Caco-2 (cell line): ENCODE measurements at regions not wholly inside any gene's neighbourhood (a gene's known extent, or its start where the extent isn't known, plus 50 kb on each side); places are given as distances from the start of the nearest gene placed in this dataset.
"Not testable (repeated sequence)": the region's sequence is repeated elsewhere in the genome, so short reads cannot be mapped to it uniquely, and the experiment has no call there.

ENCODE experiments used
- BruUV-seq: library from RNA; stranded (reverse); fragments of 400-500 nt; replicated peaks from 2 replicates; lab custom pipeline; 2021; lab: Mats Ljungman, UMichigan
- CTCF ChIA-PET: fragments of 300-600 bp; sonication (Branson Sonifier 250); formaldehyde crosslinking; loops from one replicate; lab custom pipeline; 2022; ENCODE audit warnings: antibody characterized with exemption; lab: Charles Lee
- POLR2A ChIA-PET: fragments of 300-600 bp; sonication (Branson Sonifier 250); formaldehyde crosslinking; loops from one replicate; lab custom pipeline; 2022; ENCODE audit warnings: antibody characterized with exemption; lab: Charles Lee
- DNase-seq, 2 experiments: peaks; one replicate each; pipeline versions ENCODE4 v3.0.0 to v3.0.0-alpha.2; 2020 to 2022
- H3K27me3 ChIP-seq: replicated peaks from 2 replicates; pipeline ENCODE4 v1.6.0; 2011; ENCODE audit warnings: low read length; ENCODE audit not compliant: control insufficient read depth, insufficient read depth
- H3K36me3 ChIP-seq: 2 replicates; pipeline ENCODE4 v1.5.1; 2011; ENCODE audit warnings: low read length; ENCODE audit not compliant: control insufficient read depth, insufficient read depth
- H3K4me1 ChIP-seq: fragments of 250-450 bp; sonication (Bioruptor Pico); 2 replicates; pipeline ENCODE4 v1.5.1; 2020; ENCODE audit warnings: mild to moderate bottlenecking
- H3K4me3 ChIP-seq: 2 replicates; pipeline ENCODE4 v1.5.1; 2011; ENCODE audit warnings: low read depth, mild to moderate bottlenecking, control low read depth, low read length
- H3K9me3 ChIP-seq: fragments of 250-450 bp; sonication (Bioruptor Pico); 2 replicates; pipeline ENCODE4 v1.5.1; 2020; ENCODE audit warnings: mild to moderate bottlenecking, moderate library complexity
- H3K27ac Mint-ChIP-seq: one replicate; pipeline ENCODE4 v1.8.0; 2022; ENCODE audit warnings: mixed read lengths; ENCODE audit not compliant: unreplicated experiment
- H3K27me3 Mint-ChIP-seq: one replicate; pipeline ENCODE4 v1.8.0; 2022; ENCODE audit warnings: mixed read lengths; ENCODE audit not compliant: insufficient read depth, unreplicated experiment
- H3K36me3 Mint-ChIP-seq: one replicate; pipeline ENCODE4 v1.8.0; 2022; ENCODE audit warnings: mild to moderate bottlenecking, mixed read lengths; ENCODE audit not compliant: insufficient read depth, unreplicated experiment
- H3K4me1 Mint-ChIP-seq: one replicate; pipeline ENCODE4 v1.8.0; 2022; ENCODE audit warnings: low read depth, mixed read lengths; ENCODE audit not compliant: unreplicated experiment
- H3K4me3 Mint-ChIP-seq: one replicate; pipeline ENCODE4 v1.8.0; 2022; ENCODE audit warnings: mild to moderate bottlenecking, moderate library complexity, mixed read lengths; ENCODE audit not compliant: unreplicated experiment
- H3K9me3 Mint-ChIP-seq: one replicate; pipeline ENCODE4 v1.8.0; 2022; ENCODE audit warnings: mixed read lengths; ENCODE audit not compliant: unreplicated experiment
- intact Hi-C: fragments of 100-400 bp; cut with micrococcal nuclease; formaldehyde crosslinking; loops from one replicate; pipeline ENCODE4 v1.10.0; 2022; ENCODE audit not compliant: unreplicated experiment
- TF ChIP-seq, protein P1 (sequence below), 2 experiments: fragments of 200-600 bp in 1 of 2; IDR thresholded peaks; 1 replicate in 1 of 2; 2 replicates in 1 of 2; pipeline versions ENCODE4 v1.5.1 to v1.8.0; 2011 to 2022; ENCODE audit warnings: antibody characterized with exemption in 1 of 2, control low read depth in 1 of 2, inconsistent platforms in 1 of 2, low read depth in 1 of 2, low read length in 1 of 2, mild to moderate bottlenecking in 1 of 2, moderate library complexity in 1 of 2; ENCODE audit not compliant: insufficient read depth in 1 of 2, severe bottlenecking in 1 of 2, unreplicated experiment in 1 of 2

DNA sequence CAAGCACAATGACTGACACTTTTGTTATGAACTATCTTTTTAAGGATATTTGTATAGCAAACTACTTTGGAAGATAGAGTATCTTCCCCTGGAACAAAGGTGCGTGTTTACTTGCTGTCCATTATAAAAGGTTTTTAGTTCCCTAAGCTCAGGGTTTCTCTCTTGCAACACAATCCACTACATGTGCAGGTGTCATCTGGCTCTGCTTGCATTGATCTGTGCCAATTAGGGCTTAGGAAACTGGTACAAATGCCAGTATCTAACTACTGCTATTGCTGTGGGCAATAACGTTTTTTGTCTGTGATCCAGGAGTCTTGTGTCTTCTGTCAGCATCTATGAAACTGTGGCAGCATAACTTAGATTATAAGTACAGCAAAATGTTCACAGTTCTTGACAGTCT is 68.3 kb upstream of the ABCD3 start:
- peaks cover 30% of the 10 kb centered on the region for H3K4me1 Mint-ChIP-seq
- H3K4me3 Mint-ChIP-seq = no peak overlapping the region
- intact Hi-C loops = no loop called here
- no peaks in the 10 kb centered on the region for H3K27me3 Mint-ChIP-seq
- no peak for DNase-seq
- H3K27ac Mint-ChIP-seq = no peak overlapping the region
- ChIA-PET POLR2A (no interaction called here), CTCF (no interaction called here)
- no peaks in the 10 kb centered on the region for H3K9me3 Mint-ChIP-seq
- peaks cover 47% of the 10 kb centered on the region for H3K4me1 ChIP-seq
- no peak overlapping the region for H3K4me3 ChIP-seq
- TF ChIP-seq, protein P1, sequence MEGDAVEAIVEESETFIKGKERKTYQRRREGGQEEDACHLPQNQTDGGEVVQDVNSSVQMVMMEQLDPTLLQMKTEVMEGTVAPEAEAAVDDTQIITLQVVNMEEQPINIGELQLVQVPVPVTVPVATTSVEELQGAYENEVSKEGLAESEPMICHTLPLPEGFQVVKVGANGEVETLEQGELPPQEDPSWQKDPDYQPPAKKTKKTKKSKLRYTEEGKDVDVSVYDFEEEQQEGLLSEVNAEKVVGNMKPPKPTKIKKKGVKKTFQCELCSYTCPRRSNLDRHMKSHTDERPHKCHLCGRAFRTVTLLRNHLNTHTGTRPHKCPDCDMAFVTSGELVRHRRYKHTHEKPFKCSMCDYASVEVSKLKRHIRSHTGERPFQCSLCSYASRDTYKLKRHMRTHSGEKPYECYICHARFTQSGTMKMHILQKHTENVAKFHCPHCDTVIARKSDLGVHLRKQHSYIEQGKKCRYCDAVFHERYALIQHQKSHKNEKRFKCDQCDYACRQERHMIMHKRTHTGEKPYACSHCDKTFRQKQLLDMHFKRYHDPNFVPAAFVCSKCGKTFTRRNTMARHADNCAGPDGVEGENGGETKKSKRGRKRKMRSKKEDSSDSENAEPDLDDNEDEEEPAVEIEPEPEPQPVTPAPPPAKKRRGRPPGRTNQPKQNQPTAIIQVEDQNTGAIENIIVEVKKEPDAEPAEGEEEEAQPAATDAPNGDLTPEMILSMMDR (IDR thresholded peaks at IDR 0.05; ENCODE audit: insufficient read depth in 1 of 2, low read depth in 1 of 2, low read length in 1 of 2, severe bottlenecking in 1 of 2, unreplicated experiment in 1 of 2) = no peak
- no peaks in the 10 kb centered on the region for H3K27me3 ChIP-seq
- peaks cover 6% of the 10 kb centered on the region for H3K36me3 Mint-ChIP-seq
- no peaks in the 10 kb centered on the region for H3K36me3 ChIP-seq
- H3K9me3 ChIP-seq = no peaks in the 10 kb centered on the region
- no TSS peak for BruUV-seq

DNA sequence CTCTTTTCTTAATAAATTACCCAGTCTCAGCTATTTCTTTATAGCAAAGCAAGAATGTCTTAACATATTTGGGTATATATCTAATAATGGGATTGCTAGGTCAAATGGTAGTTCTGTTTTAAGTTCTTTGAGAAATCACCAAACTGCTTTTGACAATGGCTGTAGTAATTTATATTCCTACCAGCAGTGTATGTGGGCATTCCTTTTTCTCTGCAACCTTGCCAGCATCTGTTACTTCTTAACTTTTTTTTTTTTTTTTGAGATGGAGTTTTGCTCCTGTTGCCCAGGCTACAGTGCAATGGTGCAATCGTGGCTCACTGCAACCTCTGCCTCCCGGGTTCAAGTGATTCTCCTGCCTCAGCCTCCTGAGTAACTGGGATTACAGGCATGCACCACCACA is 69.8 kb upstream of the ABCD3 start:
- not testable (repeated sequence) for DNase-seq, H3K4me3 Mint-ChIP-seq
- peaks cover 11% of the 10 kb centered on the region for H3K36me3 Mint-ChIP-seq

GRCh38 chr1:94345148-94345721 is 73.0 kb upstream of the ABCD3 start:
- H3K9me3 Mint-ChIP-seq = no peaks in the 10 kb centered on the region
- Histone ChIP-seq H3K36me3 (no peaks in the 10 kb centered on the region), H3K4me3 (no peak overlapping the region), H3K4me1 (peaks cover 55% of the 10 kb centered on the region), H3K27me3 (no peaks in the 10 kb centered on the region), H3K9me3 (no peaks in the 10 kb centered on the region)
- TF ChIP-seq, protein P1 (IDR thresholded peaks at IDR 0.05; ENCODE audit: insufficient read depth in 1 of 2, low read depth in 1 of 2, low read length in 1 of 2, severe bottlenecking in 1 of 2, unreplicated experiment in 1 of 2) = no peak
- DNase-seq = no peak
- H3K27ac Mint-ChIP-seq = peak overlapping the region; percentile 5
- BruUV-seq = no TSS peak
- H3K4me3 Mint-ChIP-seq = no peak overlapping the region
- intact Hi-C loops = no loop called here
- ChIA-PET POLR2A (no interaction called here), CTCF (interaction anchor here (0.7 kb wide), 1 partner anchor 313 kb away, joined by 7 read pairs; no protein-coding TSS in a partner anchor)
- peaks cover 16% of the 10 kb centered on the region for H3K36me3 Mint-ChIP-seq
- H3K4me1 Mint-ChIP-seq = peaks cover 51% of the 10 kb centered on the region
- H3K27me3 Mint-ChIP-seq = no peaks in the 10 kb centered on the region

More for the DNA sequence above, 69.8 kb upstream of the ABCD3 start:
- H3K36me3 ChIP-seq, H3K9me3 ChIP-seq, H3K27me3 ChIP-seq, BruUV-seq, H3K4me3 ChIP-seq, H3K27me3 Mint-ChIP-seq, CTCF ChIA-PET, H3K27ac Mint-ChIP-seq, POLR2A ChIA-PET, intact Hi-C loops, H3K9me3 Mint-ChIP-seq: not testable (repeated sequence)
- peaks cover 46% of the 10 kb centered on the region for H3K4me1 ChIP-seq
- peaks cover 38% of the 10 kb centered on the region for H3K4me1 Mint-ChIP-seq
